ENCODE measurements at regions not wholly inside any gene's neighbourhood (a gene's known extent, or its start where the extent isn't known, plus 50 kb on each side); places are given as distances from the start of the nearest gene placed in this dataset.
"Not testable (repeated sequence)": the region's sequence is repeated elsewhere in the genome, so short reads cannot be mapped to it uniquely, and the experiment has no call there.

GRCh38 chr4:179344861-179345260 is 1902.6 kb upstream of the AGA start:
- no peak for DNase-seq (ENCODE audit: low spot score)
- Mint-ChIP-seq H3K4me3 (ENCODE audit: unreplicated experiment) (no peak overlapping the region), H3K27me3 (ENCODE audit: unreplicated experiment) (no peaks in the 10 kb centered on the region), H3K4me1 (ENCODE audit: unreplicated experiment) (no peaks in the 10 kb centered on the region), H3K27ac (ENCODE audit: unreplicated experiment) (no peak overlapping the region), H3K9me3 (ENCODE audit: unreplicated experiment) (no peaks in the 10 kb centered on the region), H3K36me3 (ENCODE audit: low read depth, unreplicated experiment) (no peaks in the 10 kb centered on the region)
- no peak for TF ChIP-seq CTCF (IDR thresholded peaks at IDR 0.05; ENCODE audit: unreplicated experiment)

GRCh38 chr4:179352221-179352620 is 1910.0 kb upstream of the AGA start:
- Mint-ChIP-seq H3K4me3 (ENCODE audit: unreplicated experiment) (no peak overlapping the region), H3K36me3 (ENCODE audit: low read depth, unreplicated experiment) (no peaks in the 10 kb centered on the region), H3K4me1 (ENCODE audit: unreplicated experiment) (no peaks in the 10 kb centered on the region), H3K27me3 (ENCODE audit: unreplicated experiment) (no peaks in the 10 kb centered on the region), H3K9me3 (ENCODE audit: unreplicated experiment) (no peaks in the 10 kb centered on the region), H3K27ac (ENCODE audit: unreplicated experiment) (no peak overlapping the region)
- TF ChIP-seq CTCF (IDR thresholded peaks at IDR 0.05; ENCODE audit: unreplicated experiment): no peak
- DNase-seq (ENCODE audit: low spot score): no peak

- H3K9me3 Mint-ChIP-seq (ENCODE audit: unreplicated experiment): no peaks in the 10 kb centered on the region
- H3K36me3 Mint-ChIP-seq (ENCODE audit: low read depth, unreplicated experiment): no peaks in the 10 kb centered on the region
- H3K27me3 Mint-ChIP-seq (ENCODE audit: unreplicated experiment): no peaks in the 10 kb centered on the region
- H3K4me3 Mint-ChIP-seq (ENCODE audit: unreplicated experiment): no peak overlapping the region
- no peak for TF ChIP-seq CTCF (IDR thresholded peaks at IDR 0.05; ENCODE audit: unreplicated experiment)
- no peak overlapping the region for H3K27ac Mint-ChIP-seq (ENCODE audit: unreplicated experiment)
- DNase-seq (ENCODE audit: low spot score): no peak
- no peaks in the 10 kb centered on the region for H3K4me1 Mint-ChIP-seq (ENCODE audit: unreplicated experiment)
Measured at GRCh38 chr4:179353786-179354185, 1911.5 kb upstream of the AGA start.

GRCh38 chr4:179361978-179362486 is 1919.8 kb upstream of the AGA start:
- H3K9me3 Mint-ChIP-seq (ENCODE audit: unreplicated experiment): no peaks in the 10 kb centered on the region
- TF ChIP-seq CTCF (IDR thresholded peaks at IDR 0.05; ENCODE audit: unreplicated experiment): no peak
- H3K4me3 Mint-ChIP-seq (ENCODE audit: unreplicated experiment): no peak overlapping the region
- no peak overlapping the region for H3K27ac Mint-ChIP-seq (ENCODE audit: unreplicated experiment)
- H3K4me1 Mint-ChIP-seq (ENCODE audit: unreplicated experiment): no peaks in the 10 kb centered on the region
- DNase-seq (ENCODE audit: low spot score): no peak
- H3K36me3 Mint-ChIP-seq (ENCODE audit: low read depth, unreplicated experiment): no peaks in the 10 kb centered on the region
- no peaks in the 10 kb centered on the region for H3K27me3 Mint-ChIP-seq (ENCODE audit: unreplicated experiment)

GRCh38 chr4:179365932-179366331 is 1923.7 kb upstream of the AGA start:
- H3K27me3 Mint-ChIP-seq (ENCODE audit: unreplicated experiment); H3K4me1 Mint-ChIP-seq (ENCODE audit: unreplicated experiment); H3K9me3 Mint-ChIP-seq (ENCODE audit: unreplicated experiment); H3K27ac Mint-ChIP-seq (ENCODE audit: unreplicated experiment); DNase-seq (ENCODE audit: low spot score); H3K4me3 Mint-ChIP-seq (ENCODE audit: unreplicated experiment); H3K36me3 Mint-ChIP-seq (ENCODE audit: low read depth, unreplicated experiment): not testable (repeated sequence)

- Mint-ChIP-seq H3K27me3 (ENCODE audit: unreplicated experiment) (no peaks in the 10 kb centered on the region), H3K36me3 (ENCODE audit: low read depth, unreplicated experiment) (no peaks in the 10 kb centered on the region), H3K27ac (ENCODE audit: unreplicated experiment) (no peak overlapping the region), H3K4me1 (ENCODE audit: unreplicated experiment) (peaks cover 8% of the 10 kb centered on the region), H3K4me3 (ENCODE audit: unreplicated experiment) (no peak overlapping the region), H3K9me3 (ENCODE audit: unreplicated experiment) (no peaks in the 10 kb centered on the region)
- no peak for DNase-seq (ENCODE audit: low spot score)
- TF ChIP-seq CTCF (IDR thresholded peaks at IDR 0.05; ENCODE audit: unreplicated experiment): no peak
Measured at GRCh38 chr4:179372242-179372641, 1930.0 kb upstream of the AGA start.

Data from endothelial cell (in vitro differentiated cells).